Left ventricle myocardium inferior (tissue), 1 donor: ENCODE measurements at regions not wholly inside any gene's neighbourhood (a gene's known extent, or its start where the extent isn't known, plus 50 kb on each side); places are given as distances from the start of the nearest gene placed in this dataset.

Experiments
- DNase-seq: peaks from one replicate; pipeline ENCODE4 v3.0.0-alpha.2; 2020
- H3K27ac ChIP-seq: fragments of 200-600 bp; replicated peaks from 2 replicates; pipeline ENCODE4 v1.8.0; 2021
- H3K27me3 ChIP-seq: fragments of 200-600 bp; 2 replicates; pipeline ENCODE4 v1.8.0; 2021; ENCODE audit warnings: low read depth
- H3K36me3 ChIP-seq: fragments of 200-600 bp; 2 replicates; pipeline ENCODE4 v1.8.0; 2021
- H3K4me1 ChIP-seq: fragments of 200-600 bp; 2 replicates; pipeline ENCODE4 v1.8.0; 2021
- H3K4me3 ChIP-seq: fragments of 200-600 bp; 2 replicates; pipeline ENCODE4 v1.8.0; 2021; ENCODE audit warnings: mild to moderate bottlenecking, moderate library complexity
- H3K9me3 ChIP-seq: fragments of 200-600 bp; replicated peaks from 2 replicates; pipeline ENCODE4 v1.8.0; 2021
- CTCF ChIP-seq: fragments of 200-600 bp; IDR thresholded peaks from 2 replicates; pipeline ENCODE4 v1.8.0; 2021; ENCODE audit warnings: antibody characterized with exemption, mild to moderate bottlenecking, borderline replicate concordance
- intact Hi-C: fragments of 100-400 bp; cut with micrococcal nuclease; formaldehyde crosslinking; loops from one replicate; pipeline ENCODE4 v1.11.0; 2022
- donor health status: DM: no; HTN: yes; CAD: no; lungs with severe emphysema.

DNA sequence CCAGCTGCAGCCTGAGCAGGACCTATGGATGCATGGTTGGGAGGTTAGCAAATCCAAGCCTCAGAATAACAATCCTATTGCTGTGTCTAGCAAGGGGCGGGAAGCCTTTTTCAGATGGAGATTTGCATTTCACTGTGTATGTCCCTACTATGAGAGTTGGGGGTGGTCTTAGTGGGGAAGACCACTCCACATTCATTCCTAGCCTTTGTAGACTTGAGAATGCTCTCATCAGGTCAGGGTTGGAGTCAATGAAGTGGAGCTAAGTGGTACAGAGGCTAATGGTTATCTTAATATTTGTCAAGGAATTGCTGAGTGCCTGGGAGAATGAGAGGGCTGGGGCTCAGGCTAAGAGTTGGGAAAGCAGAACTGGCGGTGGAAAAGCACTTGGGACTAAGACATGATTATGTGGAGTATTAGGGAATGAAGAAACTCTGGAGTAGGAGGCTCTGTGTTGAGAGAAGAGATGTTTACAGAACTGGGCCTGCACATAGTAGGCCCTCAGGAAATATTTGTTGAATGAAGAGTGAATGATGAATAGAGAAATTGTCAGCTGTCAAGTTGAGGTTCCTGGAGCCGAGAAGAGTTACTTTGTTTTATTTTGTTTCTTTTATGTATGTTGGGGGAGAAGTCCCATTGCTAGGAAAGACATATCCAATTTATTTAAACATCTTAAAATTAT is 175.5 kb upstream of the SPRY4 start:
- no peaks in the 10 kb centered on the region for H3K36me3 ChIP-seq
- no peak for TF ChIP-seq CTCF
- intact Hi-C loops, result no loop called here
- H3K9me3 ChIP-seq, result no peaks in the 10 kb centered on the region
- peaks cover 14% of the 10 kb centered on the region for H3K4me1 ChIP-seq
- no peak overlapping the region for H3K4me3 ChIP-seq
- no peaks in the 10 kb centered on the region for H3K27me3 ChIP-seq
- H3K27ac ChIP-seq, result no peak overlapping the region
- no peak for DNase-seq

GRCh38 chr5:142499591-142500226 is 174.9 kb upstream of the SPRY4 start:
- no peak overlapping the region for H3K4me3 ChIP-seq
- no peaks in the 10 kb centered on the region for H3K27me3 ChIP-seq
- DNase-seq, result no peak
- intact Hi-C loops, result no loop called here
- H3K9me3 ChIP-seq, result no peaks in the 10 kb centered on the region
- H3K27ac ChIP-seq, result no peak overlapping the region
- TF ChIP-seq CTCF, result no peak
- peaks cover 21% of the 10 kb centered on the region for H3K4me1 ChIP-seq
- H3K36me3 ChIP-seq, result no peaks in the 10 kb centered on the region

DNA sequence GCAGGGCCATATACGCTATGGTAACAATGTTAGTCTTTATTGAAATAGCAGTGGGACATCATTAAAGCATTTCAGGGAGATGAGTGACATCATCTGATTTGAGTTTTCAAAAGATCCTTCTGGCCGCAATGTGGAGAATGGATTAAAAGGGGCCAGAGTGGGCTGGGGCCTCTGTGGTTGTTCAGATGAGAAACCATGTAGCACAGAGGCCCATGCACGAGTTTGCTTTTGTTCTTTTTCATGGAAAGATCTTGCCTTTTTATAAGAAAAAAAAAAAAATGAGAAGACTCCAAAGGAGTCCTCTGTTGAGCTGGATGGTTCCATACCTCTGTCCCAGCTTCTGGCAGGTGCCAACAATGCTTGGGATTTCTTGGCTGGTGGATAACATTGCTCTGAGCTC is 173.5 kb upstream of the SPRY4 start:
- no peak for DNase-seq
- no peak overlapping the region for H3K27ac ChIP-seq
- no peaks in the 10 kb centered on the region for H3K36me3 ChIP-seq
- peaks cover 28% of the 10 kb centered on the region for H3K4me1 ChIP-seq
- no peak for TF ChIP-seq CTCF
- no peak overlapping the region for H3K4me3 ChIP-seq
- no peaks in the 10 kb centered on the region for H3K27me3 ChIP-seq
- intact Hi-C loops, result no loop called here
- no peaks in the 10 kb centered on the region for H3K9me3 ChIP-seq

DNA sequence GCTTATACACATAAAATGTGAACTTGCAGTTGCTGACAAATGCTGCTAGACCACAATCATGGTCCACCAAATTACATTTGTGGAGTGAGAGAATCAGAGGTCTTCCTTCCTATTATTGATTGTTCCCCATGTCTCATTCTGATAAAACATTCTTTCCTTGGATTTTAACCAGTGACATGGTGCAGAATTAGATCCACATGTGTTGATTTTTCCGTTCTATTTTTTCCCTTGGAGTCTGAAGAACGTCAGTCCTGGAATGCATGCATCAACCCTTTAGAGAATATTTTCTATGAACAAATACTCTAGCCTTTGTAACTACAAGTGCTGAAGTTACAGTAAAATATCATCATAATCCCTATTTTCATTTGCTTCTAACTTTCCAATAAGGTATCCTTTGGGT is 170.7 kb upstream of the SPRY4 start:
- Histone ChIP-seq H3K9me3 (no peaks in the 10 kb centered on the region), H3K27me3 (no peaks in the 10 kb centered on the region), H3K27ac (peak overlapping the region; percentile 76), H3K4me1 (peaks cover 56% of the 10 kb centered on the region), H3K36me3 (no peaks in the 10 kb centered on the region), H3K4me3 (no peak overlapping the region)
- intact Hi-C loops, result no loop called here
- DNase-seq, result no peak
- no peak for TF ChIP-seq CTCF

- Histone ChIP-seq H3K4me3 (no peak overlapping the region), H3K36me3 (no peaks in the 10 kb centered on the region), H3K27ac (peak overlapping the region; percentile 76), H3K4me1 (peaks cover 51% of the 10 kb centered on the region), H3K9me3 (no peaks in the 10 kb centered on the region), H3K27me3 (no peaks in the 10 kb centered on the region)
- TF ChIP-seq CTCF, result no peak
- DNase-seq, result no peak
- intact Hi-C loops, result no loop called here
Measured at GRCh38 chr5:142493875-142494518, 169.2 kb upstream of the SPRY4 start.
